ENCODE measurements at regions not wholly inside any gene's neighbourhood (a gene's known extent, or its start where the extent isn't known, plus 50 kb on each side); places are given as distances from the start of the nearest gene placed in this dataset. TPM values are rescaled to one million over a fixed set of nuclear protein-coding genes. Genes with fewer than 3 reads are reported as not detected.

DNA sequence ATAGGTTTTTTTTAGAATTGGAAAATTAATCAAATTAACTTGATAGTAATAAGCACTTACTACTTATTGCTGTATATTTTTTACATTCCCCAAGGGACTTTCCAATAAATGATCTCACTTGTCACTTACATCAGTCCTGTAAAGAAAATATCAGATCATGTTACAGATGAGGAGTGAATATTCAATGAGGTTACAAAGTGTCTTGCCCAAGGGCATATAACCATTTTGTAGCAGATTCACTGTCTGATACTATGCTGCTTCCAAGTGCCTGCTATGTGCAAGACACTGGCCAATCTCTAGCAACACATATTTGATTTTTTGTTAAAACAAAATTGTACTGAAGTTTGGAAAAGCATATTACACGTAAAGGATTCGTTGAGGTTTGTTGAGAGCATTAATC, 1287.7 kb downstream of the FAM133A start:
- WGBS, 2 donors = 59 to 88% methylated on average over 2 of the region's 2 CpGs
- H3K27ac ChIP-seq (ENCODE audit: low read depth in 1 of 2, low read length in 1 of 2) = no peak overlapping the region
- H3K9ac ChIP-seq (ENCODE audit: insufficient read depth in 1 of 2, low read length in 2 of 2) = no peak overlapping the region
- TF ChIP-seq, protein P1, sequence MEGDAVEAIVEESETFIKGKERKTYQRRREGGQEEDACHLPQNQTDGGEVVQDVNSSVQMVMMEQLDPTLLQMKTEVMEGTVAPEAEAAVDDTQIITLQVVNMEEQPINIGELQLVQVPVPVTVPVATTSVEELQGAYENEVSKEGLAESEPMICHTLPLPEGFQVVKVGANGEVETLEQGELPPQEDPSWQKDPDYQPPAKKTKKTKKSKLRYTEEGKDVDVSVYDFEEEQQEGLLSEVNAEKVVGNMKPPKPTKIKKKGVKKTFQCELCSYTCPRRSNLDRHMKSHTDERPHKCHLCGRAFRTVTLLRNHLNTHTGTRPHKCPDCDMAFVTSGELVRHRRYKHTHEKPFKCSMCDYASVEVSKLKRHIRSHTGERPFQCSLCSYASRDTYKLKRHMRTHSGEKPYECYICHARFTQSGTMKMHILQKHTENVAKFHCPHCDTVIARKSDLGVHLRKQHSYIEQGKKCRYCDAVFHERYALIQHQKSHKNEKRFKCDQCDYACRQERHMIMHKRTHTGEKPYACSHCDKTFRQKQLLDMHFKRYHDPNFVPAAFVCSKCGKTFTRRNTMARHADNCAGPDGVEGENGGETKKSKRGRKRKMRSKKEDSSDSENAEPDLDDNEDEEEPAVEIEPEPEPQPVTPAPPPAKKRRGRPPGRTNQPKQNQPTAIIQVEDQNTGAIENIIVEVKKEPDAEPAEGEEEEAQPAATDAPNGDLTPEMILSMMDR (IDR thresholded peaks at IDR 0.05; ENCODE audit: control extremely low read depth, extremely low read depth) = no peak
- no peaks in the 10 kb centered on the region for H3K9me3 ChIP-seq (ENCODE audit: control insufficient read depth in 4 of 4, insufficient read depth in 3 of 4, low read length in 3 of 4)
- no peaks in the 10 kb centered on the region for H3K4me1 ChIP-seq (ENCODE audit: control insufficient read depth in 5 of 5, insufficient read depth in 5 of 5, low read length in 5 of 5)
- ATAC-seq (ENCODE audit: insufficient read depth, low FRiP score) (no peak), DNase-seq (no peak)
- no peaks in the 10 kb centered on the region for H3K36me3 ChIP-seq (ENCODE audit: control insufficient read depth in 4 of 4, insufficient read depth in 4 of 4, low read length in 4 of 4)
- H3K4me3 ChIP-seq = no peak overlapping the region
- peaks cover 0 to 2% (median 0%) of the 10 kb centered on the region in 3 donors for H3K27me3 ChIP-seq (ENCODE audit: control insufficient read depth in 3 of 3, insufficient read depth in 3 of 3, low read length in 2 of 3)

DNA sequence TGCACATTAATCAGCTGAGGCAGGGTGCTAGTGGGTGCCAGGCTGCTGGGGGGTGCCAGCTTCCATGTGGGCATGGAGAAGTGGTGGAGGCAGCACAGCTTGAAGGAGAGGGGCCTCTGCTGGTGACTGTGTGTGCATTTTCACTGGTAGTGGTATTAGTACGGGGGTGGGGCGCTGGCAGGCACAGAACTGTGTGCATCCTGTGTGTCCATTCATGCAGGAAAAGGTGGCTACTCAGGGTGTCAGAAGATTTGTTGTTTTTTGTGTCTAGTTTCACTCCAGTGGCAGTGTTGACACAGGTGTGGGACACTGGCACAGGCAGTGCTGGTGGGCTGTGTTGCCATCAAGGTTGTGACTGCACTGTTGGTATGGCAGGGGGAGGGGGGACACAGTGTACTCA, 1303.6 kb downstream of the FAM133A start:
- 86 to 94% methylated on average over 2 of the region's 2 CpGs for WGBS, 2 donors
- Histone ChIP-seq H3K9ac (ENCODE audit: insufficient read depth in 1 of 2, low read length in 2 of 2) (no peak overlapping the region), H3K4me3 (no peak overlapping the region), H3K27me3 (ENCODE audit: control insufficient read depth in 3 of 3, insufficient read depth in 3 of 3, low read length in 2 of 3) (peaks cover 0 to 7% (median 4%) of the 10 kb centered on the region in 3 donors), H3K4me1 (ENCODE audit: control insufficient read depth in 5 of 5, insufficient read depth in 5 of 5, low read length in 5 of 5) (no peaks in the 10 kb centered on the region), H3K36me3 (ENCODE audit: control insufficient read depth in 4 of 4, insufficient read depth in 4 of 4, low read length in 4 of 4) (no peaks in the 10 kb centered on the region), H3K27ac (ENCODE audit: low read depth in 1 of 2, low read length in 1 of 2) (no peak overlapping the region), H3K9me3 (ENCODE audit: control insufficient read depth in 4 of 4, insufficient read depth in 3 of 4, low read length in 3 of 4) (peaks cover 0 to 4% (median 0%) of the 10 kb centered on the region in 4 donors)
- TF ChIP-seq, protein P1 (IDR thresholded peaks at IDR 0.05; ENCODE audit: control extremely low read depth, extremely low read depth) = no peak
- no peak for ATAC-seq (ENCODE audit: insufficient read depth, low FRiP score)
- DNase-seq = no peak

DNA sequence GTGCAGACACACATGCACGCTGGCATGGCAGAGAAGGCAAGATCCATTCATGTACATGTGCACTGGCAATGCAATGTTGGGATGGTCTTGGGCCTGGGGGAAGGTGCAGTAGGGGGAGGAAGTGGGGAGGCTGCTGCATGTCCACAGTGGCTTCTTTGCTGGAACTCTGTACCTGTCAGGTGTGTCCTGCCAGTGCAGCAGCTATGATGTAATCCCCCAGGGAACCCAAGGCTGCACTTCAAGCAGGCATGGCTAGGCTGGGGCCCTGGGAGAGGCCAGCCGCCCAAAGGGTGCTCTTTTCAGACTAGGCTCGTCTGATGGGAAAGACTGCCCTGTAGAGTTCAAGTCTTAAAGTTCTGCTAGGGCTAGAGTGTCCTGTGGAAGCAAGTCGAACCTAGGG, 1304.0 kb downstream of the FAM133A start:
- Histone ChIP-seq H3K4me3 (no peak overlapping the region), H3K36me3 (ENCODE audit: control insufficient read depth in 4 of 4, insufficient read depth in 4 of 4, low read length in 4 of 4) (no peaks in the 10 kb centered on the region), H3K4me1 (ENCODE audit: control insufficient read depth in 5 of 5, insufficient read depth in 5 of 5, low read length in 5 of 5) (no peaks in the 10 kb centered on the region), H3K9ac (ENCODE audit: insufficient read depth in 1 of 2, low read length in 2 of 2) (no peak overlapping the region), H3K9me3 (ENCODE audit: control insufficient read depth in 4 of 4, insufficient read depth in 3 of 4, low read length in 3 of 4) (peaks cover 0 to 6% (median 0%) of the 10 kb centered on the region in 4 donors), H3K27ac (ENCODE audit: low read depth in 1 of 2, low read length in 1 of 2) (no peak overlapping the region), H3K27me3 (ENCODE audit: control insufficient read depth in 3 of 3, insufficient read depth in 3 of 3, low read length in 2 of 3) (peaks cover 0 to 7% (median 4%) of the 10 kb centered on the region in 3 donors)
- 69 to 78% methylated on average over 3 to 4 of the region's 4 CpGs for WGBS, 2 donors
- no peak for ATAC-seq (ENCODE audit: insufficient read depth, low FRiP score)
- TF ChIP-seq, protein P1 (IDR thresholded peaks at IDR 0.05; ENCODE audit: control extremely low read depth, extremely low read depth) = no peak
- no peak for DNase-seq

Small RNAs in the stretch of these regions (small RNA-seq; reads per million reads assigned to genes)
- not detected for gene RF00019 (ENCODE audit: low replicate concordance)

Data from lung (tissue), 12 donors.